GM19238 (cell line): ENCODE measurements at regions not wholly inside any gene's neighbourhood (a gene's known extent, or its start where the extent isn't known, plus 50 kb on each side); places are given as distances from the start of the nearest gene placed in this dataset.
"Not testable (repeated sequence)": the region's sequence is repeated elsewhere in the genome, so short reads cannot be mapped to it uniquely, and the experiment has no call there.

Experiments
- DNase-seq: peaks from one replicate; pipeline ENCODE4 v3.0.0; 2011; ENCODE audit warnings: low spot score; ENCODE audit not compliant: insufficient read length

DNA sequence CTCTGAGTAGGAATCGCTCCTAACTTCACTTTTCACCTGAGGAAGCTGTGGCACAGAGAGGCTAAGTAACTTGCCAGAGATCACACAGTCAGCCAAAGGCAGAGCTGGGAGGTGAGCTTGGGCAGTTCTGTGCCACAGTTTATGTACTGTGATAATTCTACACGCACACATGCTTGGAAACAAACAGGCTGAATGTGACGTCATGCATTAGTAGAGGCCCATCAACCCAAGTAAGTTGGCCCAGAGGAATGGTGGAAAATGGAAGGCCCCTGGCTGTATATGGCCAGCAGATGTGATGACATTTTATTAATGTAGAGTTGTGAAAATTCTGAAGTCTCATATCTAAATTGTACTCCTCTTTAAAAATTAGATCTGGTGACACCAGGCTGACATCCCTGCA lies 394.0 kb downstream of the MIAT start:
- no peak for DNase-seq

GRCh38 chr22:27057717-27058116 lies 400.3 kb downstream of the MIAT start:
- DNase-seq = no peak

DNA sequence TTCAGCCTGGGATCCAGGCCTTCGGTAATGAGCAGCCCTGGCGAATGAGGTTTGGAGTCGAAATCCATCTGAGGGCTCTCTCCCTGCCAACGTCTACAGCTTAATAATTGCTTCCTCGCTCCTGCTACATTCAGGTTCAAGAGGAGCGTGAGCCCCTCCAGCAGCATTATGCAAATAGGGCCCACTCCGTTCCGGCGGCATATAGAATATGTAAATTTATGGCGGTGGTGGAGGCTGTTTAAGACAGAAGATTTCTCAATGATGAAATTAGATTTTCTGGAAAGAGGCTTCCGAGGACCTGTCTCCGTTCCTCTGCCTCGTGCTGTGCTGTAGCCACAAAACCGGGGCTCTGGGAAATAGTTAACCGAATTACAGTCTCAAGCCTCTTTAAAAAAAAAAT lies 402.8 kb downstream of the MIAT start:
- no peak for DNase-seq

DNA sequence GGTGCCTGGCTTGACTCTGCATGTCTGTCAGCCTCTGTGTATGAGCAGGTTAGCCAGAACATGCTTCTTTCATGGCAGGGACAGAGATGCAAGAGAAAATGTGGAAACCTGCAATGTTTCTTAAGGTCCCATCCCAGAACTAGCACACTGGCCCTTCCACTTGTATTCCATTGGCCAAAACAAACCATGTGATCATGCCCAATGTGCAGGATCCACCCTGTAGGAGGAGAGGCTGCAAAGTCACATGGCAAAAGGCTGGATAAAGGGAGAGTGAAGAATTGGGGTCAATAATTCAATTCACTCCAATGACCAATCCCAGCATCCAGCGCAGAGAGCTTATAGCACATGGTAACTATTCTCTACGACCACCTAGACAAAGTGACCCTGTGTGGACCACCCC lies 405.5 kb downstream of the MIAT start:
- no peak for DNase-seq

GRCh38 chr22:27063406-27063805 lies 406.0 kb downstream of the MIAT start:
- no peak for DNase-seq

DNA sequence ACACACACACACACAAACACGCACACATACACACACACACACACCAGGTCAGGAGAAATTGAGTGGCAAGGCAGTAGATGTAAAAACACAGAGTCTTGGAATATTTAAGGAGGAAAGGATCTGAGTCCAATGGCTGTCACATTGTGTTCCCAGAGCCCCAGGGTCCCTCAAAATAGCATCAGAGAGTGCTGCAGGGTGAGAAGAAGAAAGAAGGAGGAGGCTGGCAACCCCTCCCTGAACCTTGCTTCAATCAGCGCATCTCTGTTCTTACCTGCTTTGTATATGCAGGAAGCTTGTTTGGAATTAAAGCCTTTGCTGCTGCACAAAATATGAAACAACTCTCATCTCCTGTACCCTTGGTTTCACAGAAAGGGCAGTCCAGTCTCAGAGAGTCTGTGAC lies 406.5 kb downstream of the MIAT start:
- DNase-seq = no peak

DNA sequence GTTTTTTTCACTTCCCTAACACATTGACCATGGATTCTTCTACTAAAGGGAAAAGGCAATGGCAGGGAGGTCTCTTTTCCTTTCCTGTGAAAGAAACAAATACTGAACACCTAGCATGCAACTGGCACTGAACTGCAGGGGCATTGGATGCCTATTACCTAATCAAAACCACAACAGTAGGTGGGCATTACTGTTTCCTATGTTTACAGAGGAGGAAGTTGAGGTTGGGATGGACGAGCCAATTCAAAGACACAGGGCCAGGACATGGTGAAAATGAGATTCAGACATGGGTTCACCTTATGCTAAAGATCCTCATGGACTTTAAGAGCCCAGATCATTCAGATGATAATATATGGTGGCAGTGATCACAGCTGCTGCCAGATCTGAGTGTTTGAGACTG lies 407.0 kb downstream of the MIAT start:
- DNase-seq = no peak

DNA sequence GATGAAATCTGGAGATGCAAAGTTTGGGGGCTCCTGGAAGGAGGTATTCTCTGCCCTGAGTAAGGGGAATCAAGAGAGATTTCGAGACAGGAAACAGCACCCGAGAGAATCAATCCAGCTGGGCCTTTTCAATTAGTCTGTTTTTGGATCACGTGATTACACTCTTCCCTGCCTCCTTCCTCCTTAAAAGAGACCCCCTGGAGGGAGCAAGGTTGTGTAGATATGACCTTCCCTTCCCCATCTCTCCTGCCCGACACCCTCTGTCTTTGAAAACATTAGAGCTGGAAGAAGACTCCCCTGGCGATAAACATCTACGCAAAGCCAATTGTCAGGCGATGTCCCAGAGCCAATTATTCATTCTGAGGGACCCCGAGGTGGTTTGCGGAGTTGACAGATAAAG lies 407.9 kb downstream of the MIAT start:
- DNase-seq = no peak

DNA sequence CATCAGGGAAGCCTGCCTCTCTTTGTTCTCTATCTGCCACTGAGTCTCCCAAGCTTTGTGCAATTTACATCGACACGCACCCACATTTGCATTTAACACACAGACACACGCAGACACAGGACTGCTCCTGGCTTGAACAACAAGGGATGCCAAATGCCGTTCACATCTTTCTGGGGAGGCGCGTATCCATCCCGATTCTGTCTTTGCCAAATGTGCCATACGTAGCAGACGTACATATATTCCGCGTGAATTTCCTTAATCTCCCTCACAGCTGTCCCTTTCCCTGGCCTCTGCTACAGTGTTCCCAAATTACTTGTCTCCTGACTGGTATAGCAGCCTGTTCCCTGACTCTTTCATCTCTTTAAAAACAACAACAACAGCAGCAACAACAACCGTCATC lies 409.5 kb downstream of the MIAT start:
- DNase-seq = no peak

DNA sequence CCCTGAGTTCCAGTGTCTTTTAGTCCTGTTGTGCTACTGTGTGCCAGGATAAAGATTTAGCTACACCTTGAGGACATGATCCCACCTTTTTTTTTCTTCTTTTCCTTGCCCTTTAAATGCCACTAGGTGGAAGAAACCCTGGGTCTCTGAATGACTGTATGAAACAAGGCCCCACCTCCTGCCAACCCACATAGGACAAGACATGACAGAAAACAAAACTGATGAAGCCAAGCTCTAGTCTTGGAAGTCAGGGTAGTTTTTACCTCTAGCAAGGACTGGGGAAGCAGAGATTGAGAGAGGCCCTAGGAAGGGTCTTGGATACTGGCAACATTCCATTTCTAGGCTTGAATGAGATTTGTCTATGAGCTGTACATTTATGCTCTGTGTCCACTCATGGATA lies 410.7 kb downstream of the MIAT start:
- DNase-seq = no peak

GRCh38 chr22:27070594-27070993 lies 413.2 kb downstream of the MIAT start:
- no peak for DNase-seq

DNA sequence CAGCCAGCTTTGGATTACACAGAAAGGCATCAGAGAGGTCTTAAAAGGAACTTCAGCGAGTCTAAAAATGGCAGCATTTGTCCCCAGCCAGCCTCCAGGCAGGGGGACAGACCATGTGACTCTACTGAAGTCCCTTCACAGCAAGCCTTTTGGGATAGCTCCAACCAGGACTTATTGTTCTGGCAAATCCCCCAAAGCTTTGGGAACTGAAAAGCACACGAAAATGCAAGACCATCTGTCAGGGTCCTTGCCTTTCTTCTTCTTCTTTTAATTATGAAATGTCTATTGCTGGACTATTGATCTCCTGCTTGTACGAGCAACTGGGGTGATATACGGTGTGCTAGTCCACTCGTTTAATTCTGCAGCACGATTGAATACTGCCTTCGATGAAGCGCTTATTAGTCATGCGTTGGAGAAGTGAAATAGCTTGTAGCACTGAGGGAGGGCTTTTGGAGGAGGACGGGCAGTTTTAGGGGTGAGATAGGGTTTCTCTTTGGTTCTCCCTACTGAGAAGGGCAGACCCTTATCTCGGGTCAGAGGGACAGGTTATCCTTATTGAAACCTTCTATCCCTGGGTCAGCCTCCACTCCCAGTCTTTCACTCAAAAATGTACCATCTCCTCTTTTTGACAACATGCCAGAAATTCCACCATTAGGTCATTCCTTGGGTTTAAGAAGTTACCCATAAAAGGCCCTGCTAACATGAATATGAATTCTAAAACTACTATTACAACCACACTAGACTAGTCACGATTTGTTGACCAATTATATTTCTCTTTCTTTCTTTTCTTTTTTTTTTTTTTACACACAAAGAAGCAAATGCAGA lies 416.4 kb downstream of the MIAT start:
- no peak for DNase-seq

- DNase-seq = no peak
Measured at GRCh38 chr22:27075028-27075678, 417.8 kb downstream of the MIAT start.

GRCh38 chr22:27075891-27076290 lies 418.5 kb downstream of the MIAT start:
- no peak for DNase-seq

- DNase-seq = not testable (repeated sequence)
Measured at GRCh38 chr22:27078064-27078463, 420.7 kb downstream of the MIAT start.

- DNase-seq = no peak
Measured at GRCh38 chr22:27080036-27080578, 422.7 kb downstream of the MIAT start.

GRCh38 chr22:27080863-27081262 lies 423.5 kb downstream of the MIAT start:
- DNase-seq = no peak

- DNase-seq = no peak
Measured at GRCh38 chr22:27083610-27084009, 426.2 kb downstream of the MIAT start.

- DNase-seq = no peak
Measured at GRCh38 chr22:27084130-27084529, 426.7 kb downstream of the MIAT start.

- no peak for DNase-seq
Measured at GRCh38 chr22:27086080-27087044, 429.0 kb downstream of the MIAT start.

DNA sequence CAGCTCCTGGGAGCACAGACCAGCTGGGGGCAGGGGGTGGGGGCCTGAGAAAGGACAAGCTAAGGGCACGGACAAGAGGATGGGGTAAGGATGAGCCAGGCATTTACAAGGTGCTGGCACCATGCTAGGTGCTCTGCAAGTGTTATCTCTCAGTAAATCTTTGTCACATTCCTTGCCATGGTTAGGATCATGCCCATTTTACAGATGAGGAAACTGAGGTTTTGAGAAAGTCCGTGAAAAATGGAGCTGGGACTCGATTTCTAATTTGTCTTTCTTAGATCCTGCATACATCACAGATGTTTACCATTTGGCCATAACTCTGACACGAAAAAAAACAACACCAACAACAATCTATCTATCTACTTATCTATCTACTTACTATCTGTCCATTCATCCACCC lies 429.7 kb downstream of the MIAT start:
- no peak for DNase-seq

GRCh38 chr22:27088026-27088425 lies 430.6 kb downstream of the MIAT start:
- DNase-seq = no peak
